Muscle layer of duodenum (tissue), 2 donors: ENCODE measurements at regions not wholly inside any gene's neighbourhood (a gene's known extent, or its start where the extent isn't known, plus 50 kb on each side); places are given as distances from the start of the nearest gene placed in this dataset.

ENCODE experiments used
- H3K27ac ChIP-seq: one replicate; pipeline ENCODE4 v1.7.0; 2013; ENCODE audit warnings: mild to moderate bottlenecking, low read length
- H3K27me3 ChIP-seq: one replicate; pipeline ENCODE4 v1.7.0; 2013; ENCODE audit warnings: low read depth, mild to moderate bottlenecking, control low read depth, low read length
- H3K36me3 ChIP-seq, 2 donors: one replicate each; pipeline ENCODE4 v1.7.0; 2013; ENCODE audit warnings: low read length in 2 of 2, control low read depth in 1 of 2, mild to moderate bottlenecking in 1 of 2; ENCODE audit not compliant: insufficient read depth in 2 of 2, control insufficient read depth in 1 of 2
- H3K4me1 ChIP-seq, 2 donors: one replicate each; pipeline ENCODE4 v1.7.0; 2013; ENCODE audit warnings: low read length in 2 of 2, mild to moderate bottlenecking in 2 of 2, control low read depth in 1 of 2, moderate library complexity in 1 of 2; ENCODE audit not compliant: insufficient read depth in 2 of 2, control insufficient read depth in 1 of 2
- H3K4me3 ChIP-seq, 2 donors: one replicate each; pipeline ENCODE4 v1.7.0; 2013; ENCODE audit warnings: low read length in 2 of 2, low read depth in 1 of 2, mild to moderate bottlenecking in 1 of 2
- H3K9me3 ChIP-seq, 2 donors: one replicate each; pipeline ENCODE4 v1.7.0; 2013; ENCODE audit warnings: low read length in 2 of 2, control low read depth in 1 of 2, mild to moderate bottlenecking in 1 of 2; ENCODE audit not compliant: control insufficient read depth in 1 of 2
- donor health status: healthy.

DNA sequence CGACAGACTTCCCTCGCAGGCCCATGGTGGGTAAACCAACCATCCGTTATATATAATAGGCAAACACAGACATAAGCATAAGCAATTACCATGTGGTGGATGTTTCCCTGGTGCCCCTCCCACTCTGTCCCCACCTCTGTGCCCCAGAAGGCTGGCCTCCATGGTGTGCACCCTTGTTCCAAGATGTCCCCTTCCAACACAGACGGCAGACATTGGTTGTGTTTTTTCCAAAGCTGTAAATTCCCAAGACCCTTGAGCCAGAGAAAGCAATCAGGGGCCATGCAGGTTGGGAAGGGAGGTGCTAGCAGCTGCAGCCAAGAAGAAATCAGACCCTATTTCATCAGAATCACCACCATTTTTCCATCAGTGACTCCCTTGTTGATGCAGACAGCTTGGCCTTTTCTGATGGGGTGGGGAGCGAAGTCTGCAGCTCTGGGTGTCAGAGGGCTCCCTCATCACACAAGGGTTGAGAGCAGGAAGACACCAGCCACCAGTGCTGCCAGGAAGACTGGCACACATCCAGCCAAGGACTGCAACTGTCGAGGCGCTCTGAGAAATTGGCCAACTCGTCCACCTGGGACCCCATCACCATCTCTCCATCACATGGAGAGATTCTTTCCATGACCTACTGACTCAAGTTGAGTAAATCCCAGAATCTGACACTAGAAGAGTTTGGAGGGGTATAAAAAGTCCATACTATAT, 86.8 kb upstream of the CHST15 start:
- Histone ChIP-seq H3K4me3 (no peak overlapping the region), H3K27me3 (no peaks in the 10 kb centered on the region), H3K36me3 (no peaks in the 10 kb centered on the region), H3K4me1 (no peaks in the 10 kb centered on the region), H3K9me3 (no peaks in the 10 kb centered on the region), H3K27ac (no peak overlapping the region)

GRCh38 chr10:124179308-124180043, 86.1 kb upstream of the CHST15 start:
- Histone ChIP-seq H3K9me3 (no peaks in the 10 kb centered on the region), H3K4me1 (no peaks in the 10 kb centered on the region), H3K27ac (no peak overlapping the region), H3K36me3 (no peaks in the 10 kb centered on the region), H3K4me3 (no peak overlapping the region), H3K27me3 (no peaks in the 10 kb centered on the region)

GRCh38 chr10:124177180-124177518, 83.8 kb upstream of the CHST15 start:
- no peaks in the 10 kb centered on the region for H3K36me3 ChIP-seq
- H3K27me3 ChIP-seq, result no peaks in the 10 kb centered on the region
- no peaks in the 10 kb centered on the region for H3K9me3 ChIP-seq
- no peak overlapping the region for H3K4me3 ChIP-seq
- H3K27ac ChIP-seq, result no peak overlapping the region
- H3K4me1 ChIP-seq, result peaks cover 0 to 6% of the 10 kb centered on the region in 2 donors

DNA sequence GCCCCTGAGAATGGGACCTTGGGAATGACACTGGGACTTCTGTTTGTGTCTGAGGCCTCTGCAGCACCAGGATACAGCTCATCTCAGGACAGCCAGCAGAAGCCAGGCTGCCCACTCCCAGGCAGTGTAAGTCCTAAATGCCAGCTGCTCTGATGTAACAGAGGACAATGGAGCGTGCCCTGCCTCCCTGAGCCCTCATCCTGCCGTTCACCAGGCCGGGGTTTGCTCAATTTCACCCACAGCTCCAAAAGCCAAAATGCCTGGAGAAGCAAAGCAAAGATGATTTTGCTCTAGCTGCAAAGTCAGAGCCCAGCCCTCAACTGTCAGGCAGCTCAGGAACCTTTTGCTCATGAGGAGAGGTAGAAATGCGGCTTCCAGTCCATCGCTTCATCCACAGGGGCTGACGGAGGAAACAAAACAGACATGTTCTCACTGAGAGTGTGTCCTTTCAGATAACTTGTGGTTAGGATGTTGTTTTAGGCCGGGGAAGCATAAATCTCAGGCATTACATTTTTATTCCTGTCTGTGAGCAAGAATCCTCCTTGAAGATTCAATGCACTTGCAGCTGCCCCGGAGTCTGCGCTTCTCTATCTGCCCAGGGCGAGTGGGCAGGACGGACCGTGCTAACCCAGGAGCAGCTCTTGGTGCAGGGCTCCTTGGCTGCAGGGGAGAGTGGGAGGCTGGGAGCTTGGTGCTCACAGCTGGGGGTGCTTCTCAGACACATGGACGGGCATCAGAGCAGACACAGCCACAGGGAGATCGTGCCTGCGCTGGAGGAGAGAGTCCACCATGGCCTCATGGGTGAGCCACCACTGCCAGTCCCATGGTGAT, 83.2 kb upstream of the CHST15 start:
- Histone ChIP-seq H3K9me3 (no peaks in the 10 kb centered on the region), H3K36me3 (no peaks in the 10 kb centered on the region), H3K27me3 (no peaks in the 10 kb centered on the region), H3K4me3 (no peak overlapping the region), H3K27ac (no peak overlapping the region), H3K4me1 (peaks cover 0 to 8% of the 10 kb centered on the region in 2 donors)

DNA sequence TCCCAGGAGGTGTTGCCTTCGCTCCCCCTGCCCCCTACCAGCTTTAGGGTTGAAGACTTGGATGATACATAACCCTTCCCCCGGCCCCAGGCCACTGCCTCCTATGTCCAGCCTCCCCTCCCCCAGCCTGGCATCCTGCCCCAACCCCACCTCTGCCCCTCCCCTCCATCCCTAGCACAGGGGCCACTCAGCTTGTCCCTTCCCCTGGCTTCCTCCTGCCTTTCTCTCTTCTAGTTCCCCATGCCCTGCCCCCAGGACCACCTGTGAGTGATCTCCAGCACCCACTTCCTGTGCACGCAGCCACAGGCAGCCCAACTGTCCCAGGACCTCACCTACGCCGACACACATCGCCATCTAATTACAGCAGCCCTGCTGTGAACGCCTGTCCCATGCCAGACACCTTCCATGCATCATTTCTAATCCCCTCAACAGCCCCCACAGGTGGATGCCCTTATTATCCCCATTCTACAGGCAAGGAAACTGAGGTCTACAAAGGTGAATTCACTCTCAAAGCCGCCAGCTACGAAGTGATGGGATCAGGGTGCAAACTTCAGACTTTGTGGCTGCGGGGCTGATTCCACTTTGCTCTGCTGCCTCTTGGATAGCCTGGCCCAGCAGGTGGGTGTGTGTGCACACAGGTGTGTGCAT, 82.4 kb upstream of the CHST15 start:
- Histone ChIP-seq H3K27ac (no peak overlapping the region), H3K9me3 (no peaks in the 10 kb centered on the region), H3K27me3 (no peaks in the 10 kb centered on the region), H3K4me3 (no peak overlapping the region), H3K36me3 (no peaks in the 10 kb centered on the region), H3K4me1 (peaks cover 0 to 8% of the 10 kb centered on the region in 2 donors)

GRCh38 chr10:124174673-124175645, 81.6 kb upstream of the CHST15 start:
- no peaks in the 10 kb centered on the region for H3K9me3 ChIP-seq
- H3K27me3 ChIP-seq, result no peaks in the 10 kb centered on the region
- peaks cover 0 to 8% of the 10 kb centered on the region in 2 donors for H3K4me1 ChIP-seq
- H3K4me3 ChIP-seq, result no peak overlapping the region
- no peak overlapping the region for H3K27ac ChIP-seq
- no peaks in the 10 kb centered on the region for H3K36me3 ChIP-seq

DNA sequence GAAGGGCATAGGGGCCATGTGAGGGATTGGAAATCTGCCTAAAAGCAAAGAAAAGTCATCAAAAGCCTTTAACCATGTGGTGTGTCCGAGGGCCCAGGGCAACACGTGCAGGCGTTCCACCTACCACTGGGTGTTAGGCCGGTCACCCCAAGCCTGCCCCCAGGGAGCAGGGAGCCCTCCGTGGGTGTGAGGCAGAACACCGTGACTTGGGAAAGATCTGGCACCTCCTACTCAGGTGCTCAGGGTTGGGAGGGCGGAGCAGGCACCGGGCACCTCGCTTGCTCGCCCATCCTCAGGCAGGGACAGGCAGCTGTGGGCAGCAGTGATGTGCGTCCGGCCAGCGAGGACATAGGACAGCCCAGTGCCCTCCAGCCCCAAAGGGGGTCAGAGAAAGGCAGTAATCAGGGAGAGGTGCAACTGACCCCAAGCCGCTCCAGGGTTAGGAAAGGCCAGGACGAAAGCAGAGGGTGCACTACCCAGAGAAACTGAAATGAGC, 80.7 kb upstream of the CHST15 start:
- Histone ChIP-seq H3K27me3 (no peaks in the 10 kb centered on the region), H3K27ac (no peak overlapping the region), H3K4me3 (no peak overlapping the region), H3K4me1 (peaks cover 0 to 8% of the 10 kb centered on the region in 2 donors), H3K36me3 (no peaks in the 10 kb centered on the region), H3K9me3 (no peaks in the 10 kb centered on the region)

DNA sequence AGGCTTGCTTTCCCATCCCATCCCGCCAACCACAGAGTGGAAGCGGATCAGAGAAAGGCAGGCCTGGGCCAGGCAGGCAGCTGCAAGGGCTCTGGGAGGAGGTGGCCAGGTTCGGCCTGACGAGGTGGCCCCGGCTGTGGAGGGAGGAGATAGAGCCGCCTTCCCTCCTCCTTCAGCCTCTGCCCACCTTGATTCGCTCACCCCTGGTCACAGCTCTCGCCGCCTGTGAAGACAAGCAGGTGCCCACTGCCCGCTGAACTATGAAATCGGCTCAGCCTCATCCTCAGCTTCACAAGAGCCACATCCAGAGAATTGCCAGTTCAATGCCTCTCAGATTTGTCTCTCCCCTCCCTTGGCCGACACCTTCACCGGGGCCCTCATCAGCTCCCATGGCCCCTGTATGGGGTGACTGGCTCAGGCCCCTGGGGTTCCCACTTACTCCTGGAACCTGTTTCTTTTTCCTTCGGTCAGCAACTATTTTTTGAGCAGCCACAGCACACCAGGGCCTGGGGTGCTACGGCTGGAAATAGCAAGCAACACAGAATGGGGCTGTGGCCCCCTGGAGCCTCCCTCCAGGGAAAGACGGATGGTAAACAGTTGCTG, 80.0 kb upstream of the CHST15 start:
- Histone ChIP-seq H3K36me3 (no peaks in the 10 kb centered on the region), H3K4me1 (peaks cover 0 to 8% of the 10 kb centered on the region in 2 donors), H3K4me3 (no peak overlapping the region), H3K27me3 (no peaks in the 10 kb centered on the region), H3K27ac (no peak overlapping the region), H3K9me3 (no peaks in the 10 kb centered on the region)

DNA sequence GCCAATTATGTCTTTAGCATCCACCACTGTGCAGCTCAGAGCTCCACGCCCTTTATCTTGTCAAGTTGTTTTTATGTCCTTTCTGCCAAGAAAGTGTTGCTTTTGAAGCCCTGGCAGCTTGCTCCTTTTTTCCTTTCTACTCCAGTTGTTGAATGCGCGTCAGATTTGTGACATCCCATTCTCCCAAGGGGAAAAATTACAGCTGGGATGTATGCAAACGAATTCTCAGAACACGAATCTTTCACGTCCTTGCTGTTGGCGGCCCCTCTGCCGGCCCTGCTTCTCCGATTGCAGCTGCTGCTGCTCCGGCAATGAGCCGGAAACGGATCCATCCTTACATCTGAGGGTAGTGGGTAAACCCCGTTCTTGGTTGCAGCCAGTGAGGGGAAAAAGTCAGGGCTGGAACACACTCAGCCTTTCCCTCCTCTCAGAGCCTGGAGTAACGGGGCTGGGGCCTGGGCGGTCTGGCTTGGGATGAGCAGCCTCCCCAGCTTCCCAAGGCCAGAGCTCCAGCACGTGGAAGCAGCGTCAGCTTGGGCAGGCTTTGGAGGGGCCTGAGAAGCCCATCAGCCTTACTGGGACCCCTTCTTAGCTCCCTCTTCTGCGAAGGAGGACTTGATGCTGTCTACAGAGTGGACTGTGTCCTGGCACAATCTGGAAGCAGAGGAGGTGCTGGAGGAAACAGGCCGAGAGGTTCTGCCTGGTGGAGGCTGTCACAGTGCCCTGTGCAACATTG, 79.0 kb upstream of the CHST15 start:
- Histone ChIP-seq H3K9me3 (no peaks in the 10 kb centered on the region), H3K4me3 (no peak overlapping the region), H3K36me3 (no peaks in the 10 kb centered on the region), H3K4me1 (peaks cover 0 to 8% of the 10 kb centered on the region in 2 donors), H3K27me3 (no peaks in the 10 kb centered on the region), H3K27ac (no peak overlapping the region)
